ENCODE measurements at regions not wholly inside any gene's neighbourhood (a gene's known extent, or its start where the extent isn't known, plus 50 kb on each side); places are given as distances from the start of the nearest gene placed in this dataset.

GRCh38 chr9:107983181-107983603 lies 493.6 kb upstream of the KLF4 start:
- Histone ChIP-seq H3K4me3 (no peak overlapping the region), H3K4me1 (no peaks in the 10 kb centered on the region), H3K27ac (no peak overlapping the region), H3K36me3 (no peaks in the 10 kb centered on the region), H3K9me3 (no peaks in the 10 kb centered on the region), H3K27me3 (no peaks in the 10 kb centered on the region)
- no peak for DNase-seq
- no peak for TF ChIP-seq POLR2A (IDR thresholded peaks at IDR 0.05)
- no peak for TF ChIP-seq CTCF (IDR thresholded peaks at IDR 0.05)

DNA sequence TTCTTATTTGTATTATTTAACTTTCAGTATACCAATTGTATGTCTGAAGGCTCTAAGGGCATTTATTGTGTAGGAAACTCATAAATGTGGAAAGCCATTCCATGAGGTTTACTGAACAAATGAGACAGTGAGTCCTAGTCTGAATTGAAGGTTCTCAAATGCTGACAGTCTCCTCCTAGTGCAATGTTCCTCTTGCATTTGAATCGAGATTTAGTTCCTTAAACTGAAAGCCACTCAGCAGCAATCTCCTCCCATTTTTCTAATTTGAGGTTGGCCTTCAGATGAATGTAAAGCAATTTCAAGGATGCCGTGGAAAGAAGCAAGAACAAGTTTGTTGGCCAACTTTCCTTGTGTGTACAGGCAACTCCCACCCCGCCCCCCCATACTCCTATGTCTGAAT lies 493.2 kb upstream of the KLF4 start:
- no peaks in the 10 kb centered on the region for H3K36me3 ChIP-seq
- no peaks in the 10 kb centered on the region for H3K27me3 ChIP-seq
- TF ChIP-seq POLR2A (IDR thresholded peaks at IDR 0.05) (no peak), CTCF (IDR thresholded peaks at IDR 0.05) (no peak)
- no peak for DNase-seq
- no peak overlapping the region for H3K4me3 ChIP-seq
- no peaks in the 10 kb centered on the region for H3K9me3 ChIP-seq
- no peaks in the 10 kb centered on the region for H3K4me1 ChIP-seq
- H3K27ac ChIP-seq = no peak overlapping the region

DNA sequence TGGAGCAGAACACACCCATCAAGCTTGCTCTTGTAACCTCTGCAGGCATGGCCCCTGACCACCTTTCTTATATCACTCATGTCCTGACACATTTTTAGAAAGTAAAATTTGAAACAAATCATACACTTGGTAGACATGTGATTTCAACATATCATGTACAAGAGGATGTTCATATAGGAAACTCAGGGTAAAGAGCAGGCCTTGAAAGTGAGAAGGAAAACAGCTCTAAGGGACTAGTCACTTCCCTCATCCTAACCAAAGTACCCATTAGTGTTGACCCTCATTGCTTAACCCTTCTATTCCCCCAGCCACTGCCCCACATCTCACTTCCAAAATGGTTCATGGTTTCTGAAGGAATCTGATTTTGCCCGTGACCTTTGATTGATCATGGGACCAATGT lies 492.4 kb upstream of the KLF4 start:
- no peaks in the 10 kb centered on the region for H3K9me3 ChIP-seq
- H3K4me3 ChIP-seq = no peak overlapping the region

GRCh38 chr9:107980984-107981383 lies 491.4 kb upstream of the KLF4 start:
- Histone ChIP-seq H3K4me1 (peaks cover 0 to 6% (median 0%) of the 10 kb centered on the region in 4 donors), H3K27me3 (no peaks in the 10 kb centered on the region), H3K27ac (no peak overlapping the region), H3K4me3 (no peak overlapping the region), H3K9me3 (no peaks in the 10 kb centered on the region), H3K36me3 (no peaks in the 10 kb centered on the region)
- DNase-seq = no peak
- TF ChIP-seq CTCF (IDR thresholded peaks at IDR 0.05) = no peak
- TF ChIP-seq POLR2A (IDR thresholded peaks at IDR 0.05) = no peak

More for the DNA sequence above, 492.4 kb upstream of the KLF4 start:
- Histone ChIP-seq H3K27ac (no peak overlapping the region), H3K36me3 (no peaks in the 10 kb centered on the region), H3K4me1 (no peaks in the 10 kb centered on the region), H3K27me3 (no peaks in the 10 kb centered on the region)
- DNase-seq = no peak
- TF ChIP-seq CTCF (IDR thresholded peaks at IDR 0.05) (no peak), POLR2A (IDR thresholded peaks at IDR 0.05) (no peak)

DNA sequence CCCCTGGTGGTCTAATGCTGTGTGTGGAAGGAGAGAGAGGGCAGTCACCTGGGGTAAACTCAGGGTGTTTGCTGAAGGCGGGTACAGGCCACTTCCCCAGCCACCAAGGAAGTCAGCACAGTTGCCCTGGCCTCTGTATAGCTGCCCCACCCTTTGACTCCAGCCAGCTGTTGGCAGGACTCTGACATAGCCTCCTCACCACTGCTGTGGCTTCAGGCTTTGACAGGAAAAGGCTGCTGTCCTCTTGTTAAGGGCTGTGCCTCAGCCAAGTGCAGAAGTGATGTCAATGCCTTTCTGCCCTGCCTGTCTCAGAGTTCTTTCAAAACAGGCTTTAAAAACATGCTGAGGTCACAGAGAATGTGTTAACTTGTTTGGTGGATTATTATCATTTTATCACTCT lies 487.2 kb upstream of the KLF4 start:
- TF ChIP-seq CTCF (IDR thresholded peaks at IDR 0.05) (no peak), POLR2A (IDR thresholded peaks at IDR 0.05) (no peak)
- H3K27ac ChIP-seq = peak overlapping the region in 2 of 4 donors; percentile 33 to 38

More for the DNA sequence above, 487.2 kb upstream of the KLF4 start:
- H3K9me3 ChIP-seq = no peaks in the 10 kb centered on the region
- H3K4me1 ChIP-seq = peaks cover 0 to 17% (median 0%) of the 10 kb centered on the region in 4 donors
- no peaks in the 10 kb centered on the region for H3K36me3 ChIP-seq
- DNase-seq = peak in 2 of 3 donors; percentile 77 to 84
- H3K4me3 ChIP-seq = no peak overlapping the region
- H3K27me3 ChIP-seq = no peaks in the 10 kb centered on the region
